Naive B cell (primary cell): ENCODE measurements at regions not wholly inside any gene's neighbourhood (a gene's known extent, or its start where the extent isn't known, plus 50 kb on each side); places are given as distances from the start of the nearest gene placed in this dataset.
A peak's percentile ranks its signal among the peaks of the same experiment; 100 is the strongest.
"Not testable (repeated sequence)": the region's sequence is repeated elsewhere in the genome, so short reads cannot be mapped to it uniquely, and the experiment has no call there.

Source experiments
- ATAC-seq, 2 donors: fragments of 150-1000 bp; cut with Tn5 transposase; 2 replicates each; pipeline ENCODE4 v1.10.0; 2021; ENCODE audit warnings: low read depth in 2 of 2, mild to moderate bottlenecking in 2 of 2, moderate library complexity in 2 of 2
- DNase-seq: peaks from one replicate; pipeline ENCODE4 v3.0.0; 2022
- H3K27ac Mint-ChIP-seq, 6 donors: one replicate each; pipeline ENCODE4 v1.8.0; 2020 to 2022; ENCODE audit warnings: mild to moderate bottlenecking in 6 of 6, mixed read lengths in 6 of 6, moderate library complexity in 5 of 6, inconsistent platforms in 2 of 6
- H3K27me3 Mint-ChIP-seq, 3 donors: one replicate each; pipeline ENCODE4 v1.8.0; 2021 to 2022; ENCODE audit warnings: mixed read lengths in 3 of 3, mild to moderate bottlenecking in 1 of 3
- H3K36me3 Mint-ChIP-seq, 2 donors: one replicate each; pipeline ENCODE4 v1.8.0; 2020 to 2022; ENCODE audit warnings: mixed read lengths in 2 of 2, inconsistent platforms in 1 of 2, mild to moderate bottlenecking in 1 of 2
- H3K4me1 Mint-ChIP-seq, 3 donors: one replicate each; pipeline ENCODE4 v1.8.0; 2020 to 2022; ENCODE audit warnings: mixed read lengths in 3 of 3, inconsistent platforms in 1 of 3, mild to moderate bottlenecking in 1 of 3, moderate library complexity in 1 of 3
- H3K4me3 Mint-ChIP-seq, 8 donors: one replicate each; pipeline ENCODE4 v1.8.0; 2020 to 2022; ENCODE audit warnings: mild to moderate bottlenecking in 8 of 8, mixed read lengths in 8 of 8, moderate library complexity in 8 of 8, inconsistent platforms in 2 of 8
- H3K9me3 Mint-ChIP-seq, 7 donors: one replicate each; pipeline ENCODE4 v1.8.0; 2020 to 2022; ENCODE audit warnings: mixed read lengths in 7 of 7, mild to moderate bottlenecking in 5 of 7, inconsistent platforms in 2 of 7, moderate library complexity in 1 of 7

DNA sequence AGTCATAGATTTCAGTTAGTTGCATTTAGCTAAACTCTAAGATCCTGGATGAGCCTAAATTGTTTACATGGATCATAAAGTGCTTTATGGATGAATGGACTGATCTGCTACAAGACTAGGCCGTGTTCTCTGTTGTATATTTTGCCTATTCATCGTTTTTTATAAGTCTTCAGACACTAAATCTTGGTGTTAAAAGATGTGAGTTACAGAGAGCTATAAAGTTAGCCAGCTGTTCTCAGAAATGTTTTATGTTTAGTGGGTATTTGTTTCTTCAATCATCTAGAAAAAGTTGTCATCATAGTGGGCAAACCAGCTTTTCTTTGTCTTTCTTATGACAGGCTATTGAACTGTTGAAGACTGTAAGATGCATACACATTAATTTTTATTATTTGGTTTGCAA lies 585.8 kb upstream of the SEMA6A start:
- Mint-ChIP-seq H3K4me3 (no peak overlapping the region), H3K9me3 (peaks cover 0 to 6% (median 0%) of the 10 kb centered on the region in 7 donors), H3K27me3 (no peaks in the 10 kb centered on the region), H3K27ac (no peak overlapping the region), H3K36me3 (no peaks in the 10 kb centered on the region), H3K4me1 (no peaks in the 10 kb centered on the region)
- DNase-seq (no peak), ATAC-seq (no peak)

DNA sequence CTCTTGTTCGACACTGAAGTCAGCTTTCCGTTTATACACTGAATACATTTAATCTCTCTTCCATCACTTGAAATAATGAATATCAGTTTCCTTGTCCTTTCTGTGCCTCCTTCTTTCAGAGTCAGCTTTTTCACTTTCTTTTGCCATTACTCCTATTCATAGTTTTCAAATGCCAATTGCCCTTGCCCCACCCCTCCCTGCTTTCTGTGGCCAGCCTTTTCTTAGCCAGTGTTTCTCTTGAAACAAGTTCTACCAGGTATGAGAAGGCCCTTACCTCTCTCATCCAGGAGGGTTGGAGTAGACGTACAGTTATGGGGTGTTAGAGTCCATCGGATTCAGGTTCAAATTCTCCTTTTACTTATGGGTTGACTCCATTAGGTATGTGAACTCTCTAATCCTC lies 574.7 kb upstream of the SEMA6A start:
- ATAC-seq (no peak), DNase-seq (no peak)
- peak overlapping the region in 1 of 6 donors; percentile 21 for H3K27ac Mint-ChIP-seq
- peaks cover 0 to 4% (median 0%) of the 10 kb centered on the region in 7 donors for H3K9me3 Mint-ChIP-seq
- H3K36me3 Mint-ChIP-seq: no peaks in the 10 kb centered on the region
- H3K4me1 Mint-ChIP-seq: no peaks in the 10 kb centered on the region
- H3K27me3 Mint-ChIP-seq: no peaks in the 10 kb centered on the region
- H3K4me3 Mint-ChIP-seq: no peak overlapping the region

DNA sequence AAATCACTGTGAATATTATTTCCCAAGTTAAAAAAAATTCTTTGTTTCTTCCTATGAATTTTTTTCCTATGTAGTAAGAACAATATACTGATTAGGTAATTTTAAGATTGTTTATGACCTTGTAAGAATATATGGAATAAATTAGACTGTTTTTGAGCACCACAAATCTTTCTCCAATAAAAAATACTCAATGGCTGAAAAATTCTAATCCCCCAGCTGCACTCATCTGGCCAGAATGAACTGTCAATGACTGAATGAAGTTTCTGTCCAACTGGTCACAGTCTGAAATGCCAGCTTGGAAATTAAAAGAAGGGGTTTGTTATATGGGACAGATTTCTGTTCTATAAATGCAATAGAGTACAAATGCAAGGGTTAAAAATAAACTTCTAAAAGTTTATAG lies 569.5 kb upstream of the SEMA6A start:
- no peaks in the 10 kb centered on the region for H3K27me3 Mint-ChIP-seq
- H3K9me3 Mint-ChIP-seq: peaks cover 0 to 6% (median 0%) of the 10 kb centered on the region in 7 donors
- no peak for DNase-seq
- H3K4me3 Mint-ChIP-seq: no peak overlapping the region
- ATAC-seq: no peak
- no peaks in the 10 kb centered on the region for H3K4me1 Mint-ChIP-seq
- no peaks in the 10 kb centered on the region for H3K36me3 Mint-ChIP-seq
- no peak overlapping the region for H3K27ac Mint-ChIP-seq

- DNase-seq: no peak
Observed at GRCh38 chr5:117143406-117143805, 568.8 kb upstream of the SEMA6A start.

DNA sequence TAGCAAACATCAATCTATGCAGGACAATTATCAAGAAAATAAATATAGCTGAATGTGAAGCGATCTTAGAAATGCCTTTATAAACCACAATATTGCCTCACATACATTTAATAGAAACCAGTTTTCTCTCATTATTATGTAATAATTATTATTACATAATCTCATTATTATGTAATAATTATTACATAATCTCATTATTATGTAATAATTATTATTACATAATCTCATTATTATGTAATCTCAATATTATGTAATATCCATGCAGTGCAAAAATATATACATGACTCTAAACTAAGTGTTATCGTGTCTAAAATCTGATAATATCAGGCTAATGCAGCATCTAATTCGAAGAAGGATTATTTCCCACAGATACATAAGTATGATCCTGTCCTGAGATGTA lies 563.9 kb upstream of the SEMA6A start:
- peaks cover 0 to 6% (median 0%) of the 10 kb centered on the region in 7 donors for H3K9me3 Mint-ChIP-seq

More at GRCh38 chr5:117143406-117143805, 568.8 kb upstream of the SEMA6A start:
- no peak for ATAC-seq
- Mint-ChIP-seq H3K27ac (no peak overlapping the region), H3K4me1 (no peaks in the 10 kb centered on the region), H3K4me3 (no peak overlapping the region), H3K27me3 (no peaks in the 10 kb centered on the region), H3K36me3 (no peaks in the 10 kb centered on the region), H3K9me3 (peaks cover 0 to 6% (median 0%) of the 10 kb centered on the region in 7 donors)

DNA sequence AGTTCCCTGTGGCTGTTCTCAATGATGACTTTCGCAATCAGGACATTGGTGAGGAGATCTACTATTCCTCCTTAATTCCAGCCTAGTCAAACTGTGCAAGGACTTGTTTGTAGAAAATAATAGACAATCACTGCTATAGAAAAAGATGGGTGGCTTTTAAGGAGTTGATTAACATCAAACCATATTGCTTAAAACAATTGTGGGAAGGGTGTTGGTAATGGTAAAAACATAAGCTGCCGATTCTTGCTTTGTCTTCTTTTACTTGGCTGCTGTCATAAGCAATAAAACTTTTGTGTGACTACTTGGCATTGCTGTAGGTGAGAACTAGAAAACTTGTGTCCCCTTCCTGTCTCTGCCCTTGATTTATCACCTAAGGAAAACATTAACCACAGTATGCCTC lies 561.2 kb upstream of the SEMA6A start:
- Mint-ChIP-seq H3K36me3 (no peaks in the 10 kb centered on the region), H3K4me3 (no peak overlapping the region), H3K27ac (no peak overlapping the region), H3K27me3 (no peaks in the 10 kb centered on the region), H3K9me3 (peaks cover 0 to under 1% (median 0%) of the 10 kb centered on the region in 7 donors), H3K4me1 (no peaks in the 10 kb centered on the region)
- ATAC-seq (no peak), DNase-seq (no peak)

More for the DNA sequence above, 563.9 kb upstream of the SEMA6A start:
- Mint-ChIP-seq H3K27me3 (no peaks in the 10 kb centered on the region), H3K27ac (no peak overlapping the region), H3K4me3 (no peak overlapping the region), H3K4me1 (no peaks in the 10 kb centered on the region), H3K36me3 (no peaks in the 10 kb centered on the region)
- DNase-seq: no peak
- no peak for ATAC-seq

DNA sequence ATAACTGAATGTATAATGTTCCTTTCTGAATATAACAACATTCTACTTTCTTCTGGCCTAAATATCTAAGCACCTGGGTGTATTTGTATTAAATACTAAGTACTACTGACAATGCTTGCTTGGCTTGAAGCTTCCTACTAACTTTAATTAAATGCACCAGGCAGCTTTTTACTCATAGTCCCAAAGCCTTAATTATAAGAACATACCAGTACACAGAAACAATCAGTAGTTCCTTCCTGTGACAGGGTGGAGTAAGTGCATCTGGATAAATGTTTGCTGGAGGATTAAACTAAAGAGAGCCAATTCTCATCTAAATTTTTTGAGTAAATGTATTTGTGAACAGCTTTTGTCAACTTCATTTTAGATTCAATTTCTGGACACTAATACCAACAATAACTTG lies 558.6 kb upstream of the SEMA6A start:
- Mint-ChIP-seq H3K9me3 (no peaks in the 10 kb centered on the region), H3K27me3 (no peaks in the 10 kb centered on the region), H3K27ac (no peak overlapping the region), H3K36me3 (no peaks in the 10 kb centered on the region), H3K4me1 (no peaks in the 10 kb centered on the region), H3K4me3 (no peak overlapping the region)
- no peak for DNase-seq
- no peak for ATAC-seq

DNA sequence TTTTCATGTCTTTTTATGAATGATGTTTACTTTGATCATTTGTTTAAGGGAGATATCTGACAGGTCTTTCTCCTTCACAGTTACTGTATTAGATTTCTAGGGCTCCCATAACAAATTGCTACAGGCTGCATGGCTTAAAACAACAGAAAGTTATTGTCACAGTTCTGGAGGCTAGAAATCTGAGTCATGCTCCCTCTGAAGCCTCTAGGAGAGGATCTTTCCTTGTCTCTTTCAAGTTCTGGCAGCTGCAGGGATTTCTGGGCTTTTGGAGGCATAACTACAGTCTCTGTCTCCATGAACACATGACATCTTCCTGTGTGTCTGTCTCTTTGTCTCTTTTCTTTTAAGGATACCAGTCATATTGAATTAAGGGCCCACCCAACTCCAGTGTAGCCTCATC lies 557.3 kb upstream of the SEMA6A start:
- Mint-ChIP-seq H3K36me3 (no peaks in the 10 kb centered on the region), H3K4me3 (no peak overlapping the region), H3K4me1 (no peaks in the 10 kb centered on the region), H3K27me3 (no peaks in the 10 kb centered on the region), H3K27ac (no peak overlapping the region), H3K9me3 (peaks cover 0 to 9% (median 0%) of the 10 kb centered on the region in 7 donors)
- ATAC-seq (no peak), DNase-seq (no peak)

GRCh38 chr5:117131048-117131679 lies 556.5 kb upstream of the SEMA6A start:
- Mint-ChIP-seq H3K27ac (no peak overlapping the region), H3K27me3 (no peaks in the 10 kb centered on the region), H3K4me3 (no peak overlapping the region), H3K9me3 (peaks cover 0 to 9% (median 0%) of the 10 kb centered on the region in 7 donors), H3K4me1 (no peaks in the 10 kb centered on the region), H3K36me3 (no peaks in the 10 kb centered on the region)
- ATAC-seq (no peak), DNase-seq (no peak)

DNA sequence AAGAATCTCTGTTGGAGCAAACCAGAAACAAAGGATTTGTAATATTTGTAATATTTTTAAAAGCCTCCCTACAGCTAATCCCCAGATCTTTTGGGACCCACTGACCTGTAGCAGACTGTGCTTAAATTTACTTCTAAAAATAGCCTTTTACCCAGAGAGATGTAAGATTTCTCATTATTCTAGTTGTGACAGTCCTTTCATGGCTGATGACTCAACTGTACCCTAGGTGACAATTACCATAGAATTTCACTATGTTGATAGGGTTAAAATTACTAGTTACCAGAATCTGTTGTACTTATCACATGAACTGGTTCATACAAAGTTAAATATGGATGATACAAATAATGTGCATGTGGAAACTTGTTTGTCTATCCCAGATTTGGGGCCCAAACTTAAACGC lies 543.9 kb upstream of the SEMA6A start:
- Mint-ChIP-seq H3K27ac (no peak overlapping the region), H3K9me3 (peaks cover 3 to 16% (median 11%) of the 10 kb centered on the region in 7 donors), H3K27me3 (no peaks in the 10 kb centered on the region), H3K4me3 (no peak overlapping the region), H3K4me1 (no peaks in the 10 kb centered on the region), H3K36me3 (no peaks in the 10 kb centered on the region)
- ATAC-seq (no peak), DNase-seq (no peak)

DNA sequence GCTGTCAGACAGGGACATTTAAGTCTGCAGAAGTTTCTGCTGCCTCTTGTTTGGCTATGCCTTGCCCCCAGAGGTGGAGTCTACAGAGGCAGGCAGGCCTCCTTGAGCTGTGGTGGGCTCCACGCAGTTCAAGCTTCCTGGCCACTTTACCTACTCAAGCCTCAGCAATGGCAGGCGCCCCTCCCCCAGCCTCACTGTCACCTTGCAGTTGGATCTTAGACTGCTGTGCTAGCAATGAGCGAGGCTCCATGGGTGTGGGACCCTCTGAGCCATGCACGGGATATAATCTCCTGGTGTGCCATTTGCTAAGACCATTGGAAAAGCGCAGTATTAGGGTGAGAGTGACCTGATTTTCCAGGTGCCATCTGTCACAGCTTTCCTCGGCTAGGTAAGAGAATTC lies 542.7 kb upstream of the SEMA6A start:
- ATAC-seq, H3K4me3 Mint-ChIP-seq, H3K4me1 Mint-ChIP-seq, DNase-seq, H3K36me3 Mint-ChIP-seq, H3K27me3 Mint-ChIP-seq, H3K27ac Mint-ChIP-seq: not testable (repeated sequence)
- H3K9me3 Mint-ChIP-seq: peaks cover 3 to 20% (median 11%) of the 10 kb centered on the region in 7 donors

GRCh38 chr5:117110548-117110947 lies 535.9 kb upstream of the SEMA6A start:
- DNase-seq (no peak), ATAC-seq (no peak)
- Mint-ChIP-seq H3K36me3 (no peaks in the 10 kb centered on the region), H3K27me3 (no peaks in the 10 kb centered on the region), H3K9me3 (peaks cover 5 to 17% (median 6%) of the 10 kb centered on the region in 7 donors), H3K27ac (no peak overlapping the region), H3K4me3 (no peak overlapping the region), H3K4me1 (no peaks in the 10 kb centered on the region)

DNA sequence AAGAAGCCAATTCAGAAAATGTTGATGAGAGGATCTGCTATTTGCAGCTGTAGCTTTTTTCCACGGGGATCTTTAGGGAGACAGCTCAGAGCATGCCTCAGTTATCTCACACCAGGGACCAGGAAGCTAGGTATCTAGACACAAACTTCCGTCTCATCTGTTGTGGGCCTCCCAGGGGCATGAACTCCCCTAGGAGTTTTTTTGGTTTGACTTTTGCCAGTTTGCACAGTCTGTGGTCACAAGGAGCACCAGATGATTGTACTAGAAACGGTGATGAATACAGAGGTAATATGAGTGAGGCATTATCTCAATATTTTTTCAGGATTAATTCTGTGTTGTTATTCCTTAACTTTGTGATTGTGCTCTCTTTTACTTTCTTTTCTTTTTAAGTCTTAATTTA lies 533.2 kb upstream of the SEMA6A start:
- H3K4me3 Mint-ChIP-seq: no peak overlapping the region
- DNase-seq: no peak
- peaks cover 0 to 6% (median 4%) of the 10 kb centered on the region in 7 donors for H3K9me3 Mint-ChIP-seq
- no peaks in the 10 kb centered on the region for H3K27me3 Mint-ChIP-seq
- H3K4me1 Mint-ChIP-seq: no peaks in the 10 kb centered on the region
- no peak overlapping the region for H3K27ac Mint-ChIP-seq
- ATAC-seq: no peak
- no peaks in the 10 kb centered on the region for H3K36me3 Mint-ChIP-seq

GRCh38 chr5:117103703-117104102 lies 529.1 kb upstream of the SEMA6A start:
- Mint-ChIP-seq H3K36me3 (no peaks in the 10 kb centered on the region), H3K27ac (no peak overlapping the region), H3K4me1 (no peaks in the 10 kb centered on the region), H3K9me3 (peaks cover 0 to 11% (median 0%) of the 10 kb centered on the region in 7 donors), H3K27me3 (no peaks in the 10 kb centered on the region), H3K4me3 (no peak overlapping the region)
- ATAC-seq (no peak), DNase-seq (no peak)

- DNase-seq: no peak
- H3K27me3 Mint-ChIP-seq: no peaks in the 10 kb centered on the region
- H3K4me1 Mint-ChIP-seq: no peaks in the 10 kb centered on the region
- no peak overlapping the region for H3K4me3 Mint-ChIP-seq
- H3K36me3 Mint-ChIP-seq: no peaks in the 10 kb centered on the region
- no peak for ATAC-seq
- no peak overlapping the region for H3K27ac Mint-ChIP-seq
- H3K9me3 Mint-ChIP-seq: peaks cover 0 to 11% (median 0%) of the 10 kb centered on the region in 7 donors
Observed at GRCh38 chr5:117102591-117102990, 528.0 kb upstream of the SEMA6A start.
